CD4-positive, CD25-positive, alpha-beta regulatory T cell (primary cell): ENCODE measurements at regions not wholly inside any gene's neighbourhood (a gene's known extent, or its start where the extent isn't known, plus 50 kb on each side); places are given as distances from the start of the nearest gene placed in this dataset.
A peak's percentile ranks its signal among the peaks of the same experiment; 100 is the strongest.

Experiments used
- ATAC-seq, 2 donors: fragments of 150-1000 bp; cut with Tn5 transposase; one replicate each; pipeline ENCODE4 v1.10.0; 2021; ENCODE audit warnings: low read depth in 2 of 2, moderate number of reproducible peaks in 2 of 2, moderate library complexity in 1 of 2
- DNase-seq, 3 donors: peaks; one replicate each; pipeline versions ENCODE4 v3.0.0 to v3.0.0-alpha.2; 2012 to 2022; ENCODE audit warnings: mixed read lengths in 1 of 3
- H3K27ac ChIP-seq: one replicate; pipeline ENCODE4 v1.7.0; 2013; ENCODE audit warnings: mild to moderate bottlenecking, low read length; ENCODE audit not compliant: insufficient read depth, poor library complexity, severe bottlenecking
- H3K27me3 ChIP-seq: one replicate; pipeline ENCODE4 v1.7.0; 2013; ENCODE audit warnings: low read length; ENCODE audit not compliant: control insufficient read depth, insufficient read depth
- H3K36me3 ChIP-seq: one replicate; pipeline ENCODE4 v1.7.0; 2013; ENCODE audit warnings: mild to moderate bottlenecking, low read length, moderate library complexity; ENCODE audit not compliant: control insufficient read depth, insufficient read depth
- H3K4me1 ChIP-seq: 2 replicates; pipeline ENCODE4 v1.7.0; 2013; ENCODE audit warnings: mild to moderate bottlenecking, low read length; ENCODE audit not compliant: insufficient read depth, control insufficient read depth, poor library complexity, severe bottlenecking
- H3K4me3 ChIP-seq: one replicate; pipeline ENCODE4 v1.7.0; 2013; ENCODE audit warnings: low read depth, mild to moderate bottlenecking, low read length, moderate library complexity
- H3K9me3 ChIP-seq, 2 experiments: 1 replicate in 1 of 2; 2 replicates in 1 of 2; pipeline ENCODE4 v1.7.0; 2013; ENCODE audit warnings: low read length in 2 of 2, mild to moderate bottlenecking in 1 of 2, moderate library complexity in 1 of 2; ENCODE audit not compliant: control insufficient read depth in 2 of 2
- H3K27ac Mint-ChIP-seq, 3 donors: one replicate each; pipeline ENCODE4 v1.8.0; 2020 to 2022; ENCODE audit warnings: mild to moderate bottlenecking in 3 of 3, mixed read lengths in 3 of 3, moderate library complexity in 2 of 3
- H3K27me3 Mint-ChIP-seq: one replicate; pipeline ENCODE4 v1.8.0; 2022; ENCODE audit warnings: mild to moderate bottlenecking, mixed read lengths
- H3K36me3 Mint-ChIP-seq: one replicate; pipeline ENCODE4 v1.8.0; 2020; ENCODE audit warnings: mixed read lengths
- H3K4me1 Mint-ChIP-seq, 4 donors: one replicate each; pipeline ENCODE4 v1.8.0; 2020 to 2022; ENCODE audit warnings: mixed read lengths in 4 of 4, mild to moderate bottlenecking in 1 of 4
- H3K4me3 Mint-ChIP-seq, 4 donors: one replicate each; pipeline ENCODE4 v1.8.0; 2020 to 2022; ENCODE audit warnings: mild to moderate bottlenecking in 4 of 4, mixed read lengths in 4 of 4, moderate library complexity in 3 of 4
- H3K9me3 Mint-ChIP-seq, 7 donors: one replicate each; pipeline ENCODE4 v1.8.0; 2020 to 2022; ENCODE audit warnings: mixed read lengths in 7 of 7, mild to moderate bottlenecking in 3 of 7, moderate library complexity in 2 of 7

DNA sequence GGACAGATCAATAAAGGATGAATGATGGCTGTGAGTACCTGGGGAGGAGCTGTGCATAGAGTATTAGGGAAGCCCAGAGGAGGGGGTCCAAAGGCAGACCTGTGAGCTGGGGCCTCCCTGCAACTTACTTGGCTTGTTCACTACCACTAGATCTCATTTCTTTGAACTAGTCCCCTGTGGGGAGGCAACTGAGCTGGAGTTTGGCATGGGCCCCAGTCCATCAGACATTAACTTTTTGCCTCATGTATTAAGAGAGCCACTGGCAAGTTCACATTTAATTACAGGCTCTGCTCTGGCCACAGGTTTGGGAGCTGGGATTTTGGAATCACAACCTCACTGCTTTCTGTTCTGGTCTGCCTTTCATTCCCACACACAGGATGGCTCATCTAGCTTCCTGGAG is 254.1 kb downstream of the PRL start:
- ATAC-seq, result no peak
- no peak overlapping the region for H3K27ac Mint-ChIP-seq

DNA sequence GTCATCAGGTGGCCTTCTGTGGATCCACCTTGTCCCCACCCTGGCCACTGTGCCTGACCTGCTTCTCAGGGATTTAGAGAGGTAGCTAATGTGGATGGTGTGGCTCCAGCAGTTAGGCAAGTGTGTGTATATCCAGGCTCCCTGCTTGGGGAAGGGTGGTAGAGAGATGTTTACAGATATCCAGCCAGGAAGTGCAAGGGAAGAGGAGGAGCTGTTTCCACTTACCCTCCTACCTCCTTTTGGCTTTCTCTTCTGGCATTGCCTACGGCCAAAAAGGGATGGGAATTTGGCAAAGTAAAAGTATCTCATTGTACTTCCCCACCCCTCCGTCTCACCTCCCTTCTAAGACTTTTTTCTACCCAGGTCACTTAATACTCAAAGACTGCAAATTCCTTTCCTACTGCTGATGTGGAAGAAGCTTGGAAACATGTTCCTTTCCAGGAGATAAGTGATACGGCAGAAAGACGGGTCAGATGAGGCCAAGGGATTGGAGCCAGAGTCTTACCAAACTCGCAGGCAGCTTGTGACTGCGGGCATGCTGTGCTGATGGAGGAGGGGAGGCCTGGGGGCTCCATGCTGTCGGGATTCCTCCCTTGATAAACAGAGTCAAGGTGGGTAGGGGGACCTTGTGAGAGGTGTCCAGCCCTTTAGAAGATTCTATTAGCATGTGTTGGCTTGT is 253.4 kb downstream of the PRL start:
- Mint-ChIP-seq H3K9me3 (peaks cover 0 to 10% (median 2%) of the 10 kb centered on the region in 7 donors), H3K36me3 (no peaks in the 10 kb centered on the region), H3K27ac (no peak overlapping the region), H3K4me1 (no peaks in the 10 kb centered on the region), H3K4me3 (no peak overlapping the region), H3K27me3 (no peaks in the 10 kb centered on the region)
- DNase-seq (no peak), ATAC-seq (no peak)
- Histone ChIP-seq H3K27ac (no peak overlapping the region), H3K9me3 (peaks cover 0 to 3% of the 10 kb centered on the region in 2 experiments), H3K4me1 (no peaks in the 10 kb centered on the region), H3K36me3 (no peaks in the 10 kb centered on the region), H3K4me3 (no peak overlapping the region), H3K27me3 (no peaks in the 10 kb centered on the region)

More for the DNA sequence above, 254.1 kb downstream of the PRL start:
- Mint-ChIP-seq H3K4me1 (no peaks in the 10 kb centered on the region), H3K27me3 (no peaks in the 10 kb centered on the region), H3K4me3 (no peak overlapping the region), H3K36me3 (no peaks in the 10 kb centered on the region), H3K9me3 (peaks cover 0 to 10% (median 3%) of the 10 kb centered on the region in 7 donors)
- peaks cover 0 to 3% of the 10 kb centered on the region in 2 experiments for H3K9me3 ChIP-seq
- no peaks in the 10 kb centered on the region for H3K27me3 ChIP-seq
- no peaks in the 10 kb centered on the region for H3K4me1 ChIP-seq
- no peaks in the 10 kb centered on the region for H3K36me3 ChIP-seq
- no peak for DNase-seq
- H3K27ac ChIP-seq, result no peak overlapping the region
- no peak overlapping the region for H3K4me3 ChIP-seq

DNA sequence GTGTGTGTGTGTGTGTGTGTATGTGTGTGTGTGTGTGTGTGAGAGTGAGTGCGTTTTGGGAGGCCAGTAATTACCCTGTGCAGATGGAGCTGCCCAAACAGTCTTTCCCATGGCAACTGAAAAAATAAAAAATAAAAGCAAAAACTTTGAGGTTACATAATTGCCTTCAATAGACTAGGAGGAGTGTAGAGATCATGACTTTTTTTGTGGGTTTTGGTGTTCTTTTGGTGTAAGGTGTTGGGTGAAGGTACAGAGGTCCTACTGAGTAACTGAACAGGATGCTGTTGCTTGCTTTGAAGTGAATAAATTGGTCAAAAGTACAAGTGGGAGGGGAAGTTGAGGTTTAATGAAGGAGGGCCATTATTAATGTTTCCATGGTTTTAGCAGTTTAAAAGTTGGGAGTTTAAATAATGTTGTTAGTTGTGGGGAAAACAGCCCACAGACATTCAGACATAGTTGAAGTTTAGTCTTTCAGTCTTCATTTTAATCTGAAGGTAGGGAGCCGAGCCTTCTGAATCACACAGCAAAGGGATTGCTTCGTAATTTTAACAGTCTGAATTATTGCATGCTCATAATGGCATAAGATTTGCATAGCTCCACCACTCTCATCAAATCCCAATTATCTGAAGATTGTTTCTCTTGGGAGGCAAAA is 251.4 kb downstream of the PRL start:
- ATAC-seq, result no peak
- no peaks in the 10 kb centered on the region for H3K27me3 ChIP-seq
- Mint-ChIP-seq H3K36me3 (no peaks in the 10 kb centered on the region), H3K9me3 (peaks cover 0 to 4% (median 1%) of the 10 kb centered on the region in 7 donors), H3K4me1 (no peaks in the 10 kb centered on the region), H3K27ac (no peak overlapping the region), H3K4me3 (no peak overlapping the region), H3K27me3 (no peaks in the 10 kb centered on the region)
- no peak for DNase-seq
- H3K4me1 ChIP-seq, result no peaks in the 10 kb centered on the region
- no peak overlapping the region for H3K27ac ChIP-seq
- H3K4me3 ChIP-seq, result no peak overlapping the region
- H3K36me3 ChIP-seq, result no peaks in the 10 kb centered on the region
- peaks cover 0 to 2% of the 10 kb centered on the region in 2 experiments for H3K9me3 ChIP-seq

DNA sequence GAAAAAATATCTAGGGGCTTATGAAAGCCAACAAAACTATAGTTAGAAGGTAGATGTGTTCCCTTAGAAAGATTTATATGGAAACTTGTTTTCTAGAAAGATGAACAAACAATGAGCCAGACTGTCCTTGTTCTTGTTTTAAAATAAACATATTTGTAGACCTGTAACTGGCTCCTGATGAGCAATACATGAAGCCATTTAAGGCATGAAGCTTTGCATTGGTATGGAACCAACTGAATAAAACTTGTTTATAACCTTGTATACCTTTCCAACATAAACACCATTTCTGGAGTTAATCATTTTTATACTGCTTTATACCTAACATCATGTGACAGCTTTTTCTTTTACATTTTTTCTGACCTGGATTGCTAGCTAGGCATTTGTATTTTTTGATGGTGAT is 247.8 kb downstream of the PRL start:
- Histone ChIP-seq H3K9me3 (no peaks in the 10 kb centered on the region), H3K4me3 (no peak overlapping the region), H3K4me1 (no peaks in the 10 kb centered on the region), H3K27me3 (no peaks in the 10 kb centered on the region), H3K36me3 (no peaks in the 10 kb centered on the region), H3K27ac (no peak overlapping the region)
- H3K4me1 Mint-ChIP-seq, result no peaks in the 10 kb centered on the region
- no peaks in the 10 kb centered on the region for H3K36me3 Mint-ChIP-seq
- DNase-seq, result no peak
- no peak overlapping the region for H3K4me3 Mint-ChIP-seq
- H3K27me3 Mint-ChIP-seq, result no peaks in the 10 kb centered on the region
- no peak overlapping the region for H3K27ac Mint-ChIP-seq
- H3K9me3 Mint-ChIP-seq, result peaks cover 0 to 6% (median 2%) of the 10 kb centered on the region in 7 donors
- ATAC-seq, result no peak

DNA sequence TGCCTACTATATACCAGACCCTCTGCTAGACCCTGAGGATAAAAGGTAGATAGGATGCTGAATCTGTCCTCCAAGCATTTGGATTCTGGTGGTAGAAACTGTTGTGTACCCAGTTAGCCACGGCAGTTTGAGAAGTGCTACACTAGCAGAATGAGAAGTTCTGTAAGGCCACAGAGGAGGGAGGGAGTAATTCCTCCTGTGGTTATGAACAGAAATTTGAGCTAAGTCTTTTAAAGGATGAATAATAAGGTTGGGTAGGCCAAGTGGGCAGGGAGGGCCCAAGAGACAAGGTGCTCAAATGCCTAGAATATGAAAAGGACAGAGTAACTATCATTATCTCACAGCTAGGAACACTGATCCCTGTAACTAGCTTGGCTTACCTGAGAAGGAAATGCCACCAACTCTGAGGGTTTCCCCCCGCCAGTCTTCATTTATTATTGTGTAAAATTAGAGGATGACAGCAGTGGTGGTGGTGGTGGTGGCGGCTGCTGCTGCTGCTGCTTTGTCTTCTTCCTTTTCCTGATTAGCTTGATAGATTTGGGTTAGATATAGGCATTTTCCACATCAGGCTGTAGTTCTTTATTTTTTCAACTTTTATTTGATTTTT is 243.3 kb downstream of the PRL start:
- Mint-ChIP-seq H3K36me3 (no peaks in the 10 kb centered on the region), H3K27ac (no peak overlapping the region), H3K4me1 (no peaks in the 10 kb centered on the region), H3K4me3 (no peak overlapping the region), H3K9me3 (peaks cover 0 to 6% (median 2%) of the 10 kb centered on the region in 7 donors), H3K27me3 (no peaks in the 10 kb centered on the region)
- DNase-seq (no peak), ATAC-seq (no peak)
- Histone ChIP-seq H3K27ac (no peak overlapping the region), H3K36me3 (no peaks in the 10 kb centered on the region), H3K9me3 (no peaks in the 10 kb centered on the region), H3K4me3 (no peak overlapping the region), H3K4me1 (no peaks in the 10 kb centered on the region), H3K27me3 (no peaks in the 10 kb centered on the region)

DNA sequence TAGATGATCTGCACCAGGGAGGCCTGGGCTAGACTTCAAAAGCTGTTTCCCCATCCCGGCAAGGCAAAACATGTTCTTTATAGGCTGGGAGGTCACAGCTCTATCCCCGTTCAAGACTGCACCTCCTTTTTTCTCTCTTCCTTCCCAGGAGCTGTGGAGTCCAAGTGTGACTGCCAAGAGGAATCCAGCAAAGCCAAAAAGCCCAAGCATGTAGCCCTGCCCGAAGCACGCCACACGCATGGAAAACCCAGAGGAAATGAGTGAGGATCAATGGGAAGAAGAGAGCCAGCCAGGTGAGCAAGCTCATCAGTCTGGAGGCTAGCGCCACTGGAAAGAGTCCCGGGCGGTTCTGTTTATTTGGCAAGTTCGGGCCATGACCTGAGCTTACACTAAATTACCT is 240.4 kb downstream of the PRL start:
- Mint-ChIP-seq H3K36me3 (no peaks in the 10 kb centered on the region), H3K27me3 (no peaks in the 10 kb centered on the region), H3K27ac (no peak overlapping the region), H3K9me3 (peaks cover 0 to 8% (median 0%) of the 10 kb centered on the region in 7 donors), H3K4me3 (peak overlapping the region in 1 of 4 donors; percentile 43), H3K4me1 (no peaks in the 10 kb centered on the region)
- Histone ChIP-seq H3K36me3 (no peaks in the 10 kb centered on the region), H3K4me1 (no peaks in the 10 kb centered on the region), H3K9me3 (no peaks in the 10 kb centered on the region), H3K27ac (no peak overlapping the region), H3K4me3 (no peak overlapping the region), H3K27me3 (no peaks in the 10 kb centered on the region)
- ATAC-seq (no peak), DNase-seq (no peak)

DNA sequence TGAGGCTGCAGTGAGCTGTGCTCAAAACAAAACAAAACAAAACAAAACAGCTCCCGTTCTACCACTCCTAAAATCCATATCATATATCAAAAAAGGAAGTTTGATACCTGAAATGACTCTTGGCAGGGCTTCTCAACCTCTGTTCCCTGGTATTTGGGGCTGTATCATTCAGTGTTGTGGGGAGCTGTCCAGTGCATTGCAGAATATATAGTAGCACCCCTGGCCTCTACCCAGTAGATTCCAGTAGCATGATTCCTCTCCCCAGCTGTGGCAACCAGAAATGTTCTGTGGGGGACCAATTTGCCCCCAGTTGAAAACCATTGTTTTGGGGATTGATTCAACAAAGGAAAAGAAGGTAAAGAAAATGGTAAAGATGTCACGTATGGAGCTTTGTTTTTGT is 238.9 kb downstream of the PRL start:
- ATAC-seq, result no peak
- peaks cover 0 to 7% (median 3%) of the 10 kb centered on the region in 4 donors for H3K4me1 Mint-ChIP-seq

More for the DNA sequence above, 238.9 kb downstream of the PRL start:
- Mint-ChIP-seq H3K27ac (no peak overlapping the region), H3K36me3 (no peaks in the 10 kb centered on the region), H3K4me3 (no peak overlapping the region), H3K27me3 (no peaks in the 10 kb centered on the region), H3K9me3 (peaks cover 0 to 8% (median 0%) of the 10 kb centered on the region in 7 donors)
- no peaks in the 10 kb centered on the region for H3K36me3 ChIP-seq
- H3K27ac ChIP-seq, result no peak overlapping the region
- no peak for DNase-seq
- no peaks in the 10 kb centered on the region for H3K4me1 ChIP-seq
- no peaks in the 10 kb centered on the region for H3K9me3 ChIP-seq
- H3K4me3 ChIP-seq, result no peak overlapping the region
- no peaks in the 10 kb centered on the region for H3K27me3 ChIP-seq
